HL-60 (cell line): ENCODE measurements at regions not wholly inside any gene's neighbourhood (a gene's known extent, or its start where the extent isn't known, plus 50 kb on each side); places are given as distances from the start of the nearest gene placed in this dataset.

Source experiments
- DNase-seq, 2 experiments: peaks; one replicate each; pipeline ENCODE4 v3.0.0-alpha.2; 2010 to 2020; ENCODE audit warnings: low read depth in 1 of 2, low spot score in 1 of 2
- H3K27ac ChIP-seq: fragments of 250-450 bp; sonication (Bioruptor Pico); replicated peaks from 2 replicates; pipeline ENCODE4 v1.5.1; 2020; ENCODE audit warnings: mild to moderate bottlenecking, moderate library complexity
- H3K27me3 ChIP-seq: fragments of 250-450 bp; sonication (Bioruptor Pico); 2 replicates; pipeline ENCODE4 v1.5.1; 2021; ENCODE audit warnings: mild to moderate bottlenecking, moderate library complexity; ENCODE audit not compliant: insufficient read depth, poor library complexity, severe bottlenecking
- H3K4me3 ChIP-seq: replicated peaks from 2 replicates; pipeline ENCODE4 v1.5.1; 2011; ENCODE audit warnings: mild to moderate bottlenecking, control low read depth, low read length; ENCODE audit not compliant: insufficient read depth
- GABPA ChIP-seq: IDR thresholded peaks from 2 replicates; pipeline ENCODE4 v1.6.1; 2012; ENCODE audit warnings: low read depth
- POLR2AphosphoS5 ChIP-seq: IDR thresholded peaks from 2 replicates; pipeline ENCODE4 v1.6.1; 2012; ENCODE audit warnings: low read depth
- SPI1 ChIP-seq: IDR thresholded peaks from 2 replicates; pipeline ENCODE4 v1.6.1; 2012; ENCODE audit warnings: low read depth, mild to moderate bottlenecking, borderline replicate concordance
- TF ChIP-seq, protein P1 (sequence below): IDR thresholded peaks from 2 replicates; pipeline ENCODE4 v1.6.1; 2012; ENCODE audit warnings: low read depth; ENCODE audit not compliant: insufficient replicate concordance
- TF ChIP-seq, protein P2 (sequence below): IDR thresholded peaks from one replicate; pipeline ENCODE4 v1.5.1; 2011; ENCODE audit warnings: low read length, control low read depth, inconsistent platforms; ENCODE audit not compliant: insufficient read depth

DNA sequence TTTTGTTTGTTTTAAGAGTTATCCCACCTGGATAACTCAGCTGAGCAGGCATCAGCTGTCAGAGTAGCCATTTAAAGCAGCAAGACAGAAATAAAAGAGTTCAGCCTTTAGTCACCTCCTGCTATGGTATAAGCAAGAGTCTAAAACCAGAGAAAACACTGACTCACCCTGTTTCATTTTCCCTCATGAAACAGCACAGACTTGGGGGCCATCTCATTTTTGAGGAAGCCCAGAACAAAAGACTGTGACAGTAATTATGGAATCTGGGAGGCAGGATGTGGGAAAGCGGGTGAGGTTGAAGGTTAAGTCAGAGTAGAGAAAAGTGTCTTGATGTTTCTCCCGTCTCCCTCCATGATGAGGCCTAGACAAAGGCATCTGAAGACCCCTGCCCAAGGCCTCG is 90.2 kb upstream of the FAM174A start:
- H3K4me3 ChIP-seq, result no peak overlapping the region
- no peak overlapping the region for H3K27ac ChIP-seq
- H3K27me3 ChIP-seq, result no peaks in the 10 kb centered on the region
- TF ChIP-seq, protein P1, sequence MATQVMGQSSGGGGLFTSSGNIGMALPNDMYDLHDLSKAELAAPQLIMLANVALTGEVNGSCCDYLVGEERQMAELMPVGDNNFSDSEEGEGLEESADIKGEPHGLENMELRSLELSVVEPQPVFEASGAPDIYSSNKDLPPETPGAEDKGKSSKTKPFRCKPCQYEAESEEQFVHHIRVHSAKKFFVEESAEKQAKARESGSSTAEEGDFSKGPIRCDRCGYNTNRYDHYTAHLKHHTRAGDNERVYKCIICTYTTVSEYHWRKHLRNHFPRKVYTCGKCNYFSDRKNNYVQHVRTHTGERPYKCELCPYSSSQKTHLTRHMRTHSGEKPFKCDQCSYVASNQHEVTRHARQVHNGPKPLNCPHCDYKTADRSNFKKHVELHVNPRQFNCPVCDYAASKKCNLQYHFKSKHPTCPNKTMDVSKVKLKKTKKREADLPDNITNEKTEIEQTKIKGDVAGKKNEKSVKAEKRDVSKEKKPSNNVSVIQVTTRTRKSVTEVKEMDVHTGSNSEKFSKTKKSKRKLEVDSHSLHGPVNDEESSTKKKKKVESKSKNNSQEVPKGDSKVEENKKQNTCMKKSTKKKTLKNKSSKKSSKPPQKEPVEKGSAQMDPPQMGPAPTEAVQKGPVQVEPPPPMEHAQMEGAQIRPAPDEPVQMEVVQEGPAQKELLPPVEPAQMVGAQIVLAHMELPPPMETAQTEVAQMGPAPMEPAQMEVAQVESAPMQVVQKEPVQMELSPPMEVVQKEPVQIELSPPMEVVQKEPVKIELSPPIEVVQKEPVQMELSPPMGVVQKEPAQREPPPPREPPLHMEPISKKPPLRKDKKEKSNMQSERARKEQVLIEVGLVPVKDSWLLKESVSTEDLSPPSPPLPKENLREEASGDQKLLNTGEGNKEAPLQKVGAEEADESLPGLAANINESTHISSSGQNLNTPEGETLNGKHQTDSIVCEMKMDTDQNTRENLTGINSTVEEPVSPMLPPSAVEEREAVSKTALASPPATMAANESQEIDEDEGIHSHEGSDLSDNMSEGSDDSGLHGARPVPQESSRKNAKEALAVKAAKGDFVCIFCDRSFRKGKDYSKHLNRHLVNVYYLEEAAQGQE, result no peak
- DNase-seq, result no peak

DNA sequence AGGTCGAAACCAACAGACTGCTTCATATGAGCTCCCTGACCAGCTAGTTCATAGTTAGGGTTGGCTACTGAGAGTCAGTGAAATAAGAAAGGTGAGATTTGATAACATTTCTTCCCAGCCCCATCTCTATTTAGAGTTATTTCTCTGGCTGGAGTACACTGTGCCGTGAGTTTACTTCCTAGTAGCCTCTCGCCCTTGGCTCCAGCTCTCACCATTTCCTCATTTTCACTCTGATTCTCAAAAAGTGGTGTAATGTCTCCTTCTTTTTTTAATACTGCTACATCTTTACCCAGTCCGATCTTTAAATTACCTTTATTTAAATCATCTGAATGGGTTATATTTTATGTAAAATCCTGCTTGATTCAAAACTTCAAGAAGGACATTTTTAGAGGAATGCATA is 100.4 kb upstream of the FAM174A start:
- Histone ChIP-seq H3K4me3 (no peak overlapping the region), H3K27me3 (no peaks in the 10 kb centered on the region), H3K27ac (no peak overlapping the region)
- TF ChIP-seq, protein P1, result no peak
- peak; percentile 77 for TF ChIP-seq SPI1
- peak in 1 of 2 experiments; percentile 13 for DNase-seq

DNA sequence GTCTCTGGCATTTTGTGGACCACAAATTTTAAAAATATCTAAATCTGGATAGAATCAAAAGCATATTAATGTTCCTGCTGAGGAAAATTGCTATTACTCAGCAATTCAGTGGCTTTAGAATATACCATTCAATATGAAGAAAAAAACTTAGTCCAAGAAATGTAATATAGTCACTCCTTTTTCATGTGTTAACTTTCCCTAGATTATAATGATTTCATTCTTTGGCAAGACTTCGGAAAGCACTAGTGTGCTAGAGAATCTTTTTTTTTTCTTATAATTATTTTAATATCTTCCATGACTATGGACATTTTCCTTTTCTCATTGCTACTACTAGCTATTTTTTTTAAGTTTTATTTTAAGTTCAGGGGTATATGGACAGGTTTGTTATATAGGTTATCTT is 102.4 kb upstream of the FAM174A start:
- TF ChIP-seq, protein P1, result no peak
- TF ChIP-seq SPI1 (no peak), POLR2AphosphoS5 (no peak), GABPA (no peak)
- TF ChIP-seq, protein P2, sequence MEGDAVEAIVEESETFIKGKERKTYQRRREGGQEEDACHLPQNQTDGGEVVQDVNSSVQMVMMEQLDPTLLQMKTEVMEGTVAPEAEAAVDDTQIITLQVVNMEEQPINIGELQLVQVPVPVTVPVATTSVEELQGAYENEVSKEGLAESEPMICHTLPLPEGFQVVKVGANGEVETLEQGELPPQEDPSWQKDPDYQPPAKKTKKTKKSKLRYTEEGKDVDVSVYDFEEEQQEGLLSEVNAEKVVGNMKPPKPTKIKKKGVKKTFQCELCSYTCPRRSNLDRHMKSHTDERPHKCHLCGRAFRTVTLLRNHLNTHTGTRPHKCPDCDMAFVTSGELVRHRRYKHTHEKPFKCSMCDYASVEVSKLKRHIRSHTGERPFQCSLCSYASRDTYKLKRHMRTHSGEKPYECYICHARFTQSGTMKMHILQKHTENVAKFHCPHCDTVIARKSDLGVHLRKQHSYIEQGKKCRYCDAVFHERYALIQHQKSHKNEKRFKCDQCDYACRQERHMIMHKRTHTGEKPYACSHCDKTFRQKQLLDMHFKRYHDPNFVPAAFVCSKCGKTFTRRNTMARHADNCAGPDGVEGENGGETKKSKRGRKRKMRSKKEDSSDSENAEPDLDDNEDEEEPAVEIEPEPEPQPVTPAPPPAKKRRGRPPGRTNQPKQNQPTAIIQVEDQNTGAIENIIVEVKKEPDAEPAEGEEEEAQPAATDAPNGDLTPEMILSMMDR, result no peak

DNA sequence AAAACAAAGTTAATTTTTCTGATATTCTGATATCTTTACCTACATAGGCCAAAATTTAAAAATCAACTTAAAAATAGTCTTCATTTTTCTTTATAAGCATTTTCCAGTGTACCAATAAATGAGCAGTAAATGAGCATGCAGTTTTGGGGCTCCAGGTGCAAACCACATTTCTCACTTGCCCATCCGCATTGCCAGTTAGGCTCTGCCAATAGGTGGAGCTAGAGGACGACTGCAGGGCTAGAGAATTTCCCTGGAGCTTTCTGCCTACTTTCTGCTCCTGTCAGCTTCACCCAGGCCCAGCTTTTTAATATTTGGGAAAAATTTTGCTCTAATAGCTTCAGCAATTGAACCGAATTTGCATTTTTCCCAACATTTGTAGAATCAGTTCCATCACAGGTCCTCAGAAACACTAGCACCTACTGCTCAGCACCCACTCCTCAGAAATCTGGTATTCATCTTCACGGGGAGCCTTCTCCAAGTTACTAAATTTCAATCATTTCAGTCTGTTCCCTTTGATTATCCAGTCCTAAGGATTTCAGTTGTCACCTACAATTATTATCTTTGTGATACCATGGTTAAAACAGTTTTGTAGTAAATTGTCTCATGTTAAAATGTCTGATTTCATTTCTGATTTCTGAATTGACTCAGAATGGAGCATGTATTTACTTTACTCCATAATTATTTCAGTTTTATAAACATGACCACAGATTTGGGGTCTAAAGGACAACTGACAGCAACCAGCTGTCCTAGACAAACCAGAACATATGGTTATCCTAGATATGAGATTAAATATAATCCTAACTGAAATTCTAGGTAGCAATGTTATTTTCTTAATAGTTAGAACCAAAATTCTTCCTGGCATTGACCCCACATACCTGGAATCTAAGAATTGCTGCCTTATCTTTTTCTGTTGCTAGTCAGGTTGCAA is 104.6 kb upstream of the FAM174A start:
- no peak for TF ChIP-seq SPI1
- TF ChIP-seq, protein P2, result peak; percentile 66
- Histone ChIP-seq H3K27ac (no peak overlapping the region), H3K27me3 (no peaks in the 10 kb centered on the region), H3K4me3 (no peak overlapping the region)
- DNase-seq, result peak; percentile 8 to 19

More for the DNA sequence above, 102.4 kb upstream of the FAM174A start:
- DNase-seq, result no peak
- Histone ChIP-seq H3K4me3 (no peak overlapping the region), H3K27ac (no peak overlapping the region), H3K27me3 (no peaks in the 10 kb centered on the region)
